22Rv1 (cell line): ENCODE measurements at regions not wholly inside any gene's neighbourhood (a gene's known extent, or its start where the extent isn't known, plus 50 kb on each side); places are given as distances from the start of the nearest gene placed in this dataset.

Experiments used
- H3K27ac ChIP-seq: fragments of 450-650 bp; 2 replicates; pipeline ENCODE4 v1.5.1; 2017
- ZFX ChIP-seq: fragments of 450-650 bp; IDR thresholded peaks from 2 replicates; pipeline ENCODE4 v1.6.1; 2017; ENCODE audit warnings: antibody characterized with exemption, borderline replicate concordance
- TF ChIP-seq, protein P1 (sequence below): fragments of 450-650 bp; IDR thresholded peaks from 2 replicates; pipeline ENCODE4 v1.5.1; 2017; ENCODE audit warnings: mild to moderate bottlenecking

GRCh38 chr16:85187002-85187401 is 74.7 kb upstream of the CIBAR2 start:
- H3K27ac ChIP-seq = no peak overlapping the region
- TF ChIP-seq ZFX = no peak
- TF ChIP-seq, protein P1, sequence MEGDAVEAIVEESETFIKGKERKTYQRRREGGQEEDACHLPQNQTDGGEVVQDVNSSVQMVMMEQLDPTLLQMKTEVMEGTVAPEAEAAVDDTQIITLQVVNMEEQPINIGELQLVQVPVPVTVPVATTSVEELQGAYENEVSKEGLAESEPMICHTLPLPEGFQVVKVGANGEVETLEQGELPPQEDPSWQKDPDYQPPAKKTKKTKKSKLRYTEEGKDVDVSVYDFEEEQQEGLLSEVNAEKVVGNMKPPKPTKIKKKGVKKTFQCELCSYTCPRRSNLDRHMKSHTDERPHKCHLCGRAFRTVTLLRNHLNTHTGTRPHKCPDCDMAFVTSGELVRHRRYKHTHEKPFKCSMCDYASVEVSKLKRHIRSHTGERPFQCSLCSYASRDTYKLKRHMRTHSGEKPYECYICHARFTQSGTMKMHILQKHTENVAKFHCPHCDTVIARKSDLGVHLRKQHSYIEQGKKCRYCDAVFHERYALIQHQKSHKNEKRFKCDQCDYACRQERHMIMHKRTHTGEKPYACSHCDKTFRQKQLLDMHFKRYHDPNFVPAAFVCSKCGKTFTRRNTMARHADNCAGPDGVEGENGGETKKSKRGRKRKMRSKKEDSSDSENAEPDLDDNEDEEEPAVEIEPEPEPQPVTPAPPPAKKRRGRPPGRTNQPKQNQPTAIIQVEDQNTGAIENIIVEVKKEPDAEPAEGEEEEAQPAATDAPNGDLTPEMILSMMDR = no peak

DNA sequence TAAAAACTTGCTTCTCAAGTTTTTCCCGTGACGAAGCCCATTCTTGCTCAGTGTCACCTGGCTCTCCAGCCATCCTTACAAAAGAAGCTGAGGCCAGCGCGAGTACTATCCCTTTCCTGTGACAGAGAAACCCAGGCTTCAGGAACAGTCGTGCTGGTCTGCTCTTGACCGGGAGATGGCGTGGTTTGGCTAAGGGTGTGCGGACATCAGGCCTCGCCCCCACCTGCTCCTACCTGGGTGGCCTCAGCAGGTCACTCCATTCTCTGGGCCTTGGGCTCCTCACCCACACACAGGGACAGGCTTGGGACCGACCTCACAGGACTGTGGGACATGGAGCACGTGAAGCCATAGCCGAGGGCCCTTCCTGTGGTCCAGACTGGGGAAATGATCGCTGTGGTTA is 75.2 kb upstream of the CIBAR2 start:
- TF ChIP-seq, protein P1 = no peak; the same call in 1 of the 2 replicates
- TF ChIP-seq ZFX = no peak
- no peak overlapping the region for H3K27ac ChIP-seq

- no peak overlapping the region for H3K27ac ChIP-seq
- TF ChIP-seq, protein P1 = no peak
- no peak for TF ChIP-seq ZFX
Observed at GRCh38 chr16:85187886-85188285, 75.6 kb upstream of the CIBAR2 start.

DNA sequence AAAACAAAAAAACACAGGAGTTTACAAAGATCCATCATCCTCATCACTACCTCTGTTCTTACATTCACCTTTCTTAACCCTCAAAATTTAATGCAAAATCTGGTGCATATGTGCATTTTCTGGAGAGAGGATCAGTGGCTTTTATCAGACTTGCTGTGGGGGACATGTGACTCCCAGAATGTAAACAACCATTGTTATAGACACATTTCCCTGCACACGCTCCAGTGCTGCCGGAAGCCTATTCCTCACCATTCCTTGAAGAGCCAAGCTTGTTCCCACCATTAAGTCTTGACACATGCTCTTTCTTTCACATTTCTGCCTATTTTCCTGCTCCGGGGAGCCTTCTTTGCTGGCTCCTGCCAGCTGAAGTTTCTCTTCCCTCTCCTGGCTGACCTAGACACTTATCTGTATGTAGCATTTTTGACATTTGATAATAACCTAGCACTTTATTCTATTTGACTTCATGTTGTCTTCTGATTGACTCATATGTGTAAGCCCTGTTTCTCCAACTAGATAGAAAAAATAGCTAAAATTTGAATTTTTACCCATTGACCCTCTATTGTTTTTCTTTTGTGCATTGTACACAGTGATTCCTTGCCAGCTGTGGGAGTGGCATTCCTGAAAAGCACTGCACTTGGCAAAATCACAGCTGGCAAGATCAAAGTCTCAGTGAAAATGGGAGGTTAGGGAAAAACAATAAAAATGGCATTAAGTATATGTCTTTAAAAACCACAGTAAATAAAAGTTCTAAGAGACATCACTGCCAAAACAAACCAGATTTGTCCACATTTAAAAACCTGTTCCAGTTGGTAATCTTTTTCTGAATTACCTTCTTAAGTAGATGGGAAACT is 76.8 kb upstream of the CIBAR2 start:
- TF ChIP-seq, protein P1 = no peak
- TF ChIP-seq ZFX = no peak
- no peak overlapping the region for H3K27ac ChIP-seq

DNA sequence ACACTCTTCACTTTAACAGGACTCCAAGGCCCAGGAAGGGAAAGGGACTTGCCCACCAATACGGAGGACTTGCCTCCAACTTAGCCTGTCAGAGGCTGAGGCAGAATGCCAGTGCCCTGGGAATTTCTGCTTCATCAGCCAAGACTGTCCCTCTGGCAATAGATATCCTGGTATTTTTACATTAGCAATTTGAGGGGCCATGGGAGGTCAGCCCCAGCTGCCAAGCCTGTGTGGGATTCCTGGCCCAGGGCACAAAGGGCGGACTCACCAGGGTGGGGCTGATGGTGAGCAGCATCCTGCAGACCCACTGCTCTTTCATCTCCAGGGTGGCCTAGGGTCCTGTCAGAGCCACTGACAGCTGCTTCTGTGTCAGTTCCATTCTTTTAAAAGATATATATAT is 78.3 kb upstream of the CIBAR2 start:
- TF ChIP-seq, protein P1 = no peak
- TF ChIP-seq ZFX = no peak
- H3K27ac ChIP-seq = no peak overlapping the region

DNA sequence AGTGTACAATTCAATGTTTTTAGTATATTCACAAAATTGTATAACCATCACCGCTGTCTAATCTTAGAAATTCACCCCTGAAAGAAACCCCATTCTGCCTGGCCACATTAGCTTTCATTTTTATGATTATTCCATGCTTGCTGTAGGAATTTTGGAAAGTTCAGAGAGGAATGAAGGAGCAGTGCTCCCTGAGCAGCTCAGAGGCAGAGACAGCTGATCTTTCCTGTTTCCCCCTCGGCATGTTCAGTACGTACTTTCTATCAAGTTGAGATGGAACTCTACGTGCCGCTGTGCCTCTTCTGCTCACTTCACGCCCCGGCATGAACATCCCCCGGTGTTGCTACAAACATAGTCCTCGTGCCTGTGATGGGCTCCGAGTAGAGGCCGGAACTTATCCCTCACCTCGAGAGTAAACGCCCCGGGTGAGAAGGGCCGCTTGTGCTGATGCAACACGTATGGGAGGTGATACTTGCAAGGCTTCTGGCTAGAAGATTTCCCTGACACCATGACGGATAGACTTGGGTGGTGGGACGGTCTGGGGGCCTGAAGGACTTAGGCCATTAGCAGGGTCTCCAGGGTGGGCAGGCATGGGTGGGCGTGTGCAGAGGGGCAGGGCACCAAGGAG is 79.2 kb upstream of the CIBAR2 start:
- H3K27ac ChIP-seq = no peak overlapping the region
- no peak for TF ChIP-seq ZFX
- TF ChIP-seq, protein P1 = no peak
